ENCODE measurements at regions not wholly inside any gene's neighbourhood (a gene's known extent, or its start where the extent isn't known, plus 50 kb on each side); places are given as distances from the start of the nearest gene placed in this dataset.

DNA sequence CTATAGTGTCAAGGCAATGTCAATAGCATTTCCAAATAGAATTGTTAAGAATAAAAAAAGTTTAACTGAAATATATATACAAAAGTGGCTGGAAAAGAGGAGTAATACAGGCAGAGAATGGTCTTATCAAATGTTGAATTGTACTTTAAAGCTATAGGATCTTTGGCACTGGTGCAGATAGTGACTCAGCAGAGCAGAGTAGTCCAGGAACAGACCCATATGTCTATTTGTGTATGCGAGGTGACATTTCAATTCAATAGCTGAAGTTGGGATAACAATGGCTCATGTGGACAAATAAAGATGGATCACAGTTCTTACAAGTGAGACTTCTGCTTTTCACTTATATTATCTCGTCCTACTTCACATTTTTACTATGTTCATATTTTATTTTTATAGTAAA, 543.0 kb upstream of the B3GALT2 start:
- H3K9me3 Mint-ChIP-seq (ENCODE audit: unreplicated experiment) = no peaks in the 10 kb centered on the region
- no peaks in the 10 kb centered on the region for H3K4me1 Mint-ChIP-seq (ENCODE audit: low read depth, unreplicated experiment)
- no peak overlapping the region for H3K27ac Mint-ChIP-seq (ENCODE audit: unreplicated experiment)
- DNase-seq = no peak
- H3K4me3 Mint-ChIP-seq (ENCODE audit: unreplicated experiment) = no peak overlapping the region
- no peaks in the 10 kb centered on the region for H3K36me3 Mint-ChIP-seq (ENCODE audit: unreplicated experiment)
- H3K27me3 Mint-ChIP-seq (ENCODE audit: unreplicated experiment) = no peaks in the 10 kb centered on the region
- TF ChIP-seq, protein P1, sequence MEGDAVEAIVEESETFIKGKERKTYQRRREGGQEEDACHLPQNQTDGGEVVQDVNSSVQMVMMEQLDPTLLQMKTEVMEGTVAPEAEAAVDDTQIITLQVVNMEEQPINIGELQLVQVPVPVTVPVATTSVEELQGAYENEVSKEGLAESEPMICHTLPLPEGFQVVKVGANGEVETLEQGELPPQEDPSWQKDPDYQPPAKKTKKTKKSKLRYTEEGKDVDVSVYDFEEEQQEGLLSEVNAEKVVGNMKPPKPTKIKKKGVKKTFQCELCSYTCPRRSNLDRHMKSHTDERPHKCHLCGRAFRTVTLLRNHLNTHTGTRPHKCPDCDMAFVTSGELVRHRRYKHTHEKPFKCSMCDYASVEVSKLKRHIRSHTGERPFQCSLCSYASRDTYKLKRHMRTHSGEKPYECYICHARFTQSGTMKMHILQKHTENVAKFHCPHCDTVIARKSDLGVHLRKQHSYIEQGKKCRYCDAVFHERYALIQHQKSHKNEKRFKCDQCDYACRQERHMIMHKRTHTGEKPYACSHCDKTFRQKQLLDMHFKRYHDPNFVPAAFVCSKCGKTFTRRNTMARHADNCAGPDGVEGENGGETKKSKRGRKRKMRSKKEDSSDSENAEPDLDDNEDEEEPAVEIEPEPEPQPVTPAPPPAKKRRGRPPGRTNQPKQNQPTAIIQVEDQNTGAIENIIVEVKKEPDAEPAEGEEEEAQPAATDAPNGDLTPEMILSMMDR (IDR thresholded peaks at IDR 0.05; ENCODE audit: partially characterized antibody, unreplicated experiment) = no peak

DNA sequence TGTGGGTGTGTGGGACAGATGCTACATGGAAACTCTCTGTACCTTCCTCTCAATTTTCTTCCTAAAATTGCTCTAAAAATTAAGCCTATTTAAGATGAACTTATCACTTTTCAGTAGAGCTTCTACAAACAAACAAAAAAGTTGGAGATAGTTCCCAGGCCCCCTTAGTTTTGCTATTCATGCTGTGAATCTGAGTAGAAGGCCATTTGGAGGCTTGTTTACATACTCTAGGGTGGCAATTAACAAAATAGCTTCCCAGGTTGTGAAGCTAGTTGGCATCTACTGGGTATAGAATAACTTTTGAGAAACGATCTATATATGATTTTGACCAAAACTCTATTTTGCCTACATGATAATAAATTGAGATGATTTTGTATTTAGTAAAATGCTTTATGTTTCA, 541.4 kb upstream of the B3GALT2 start:
- Mint-ChIP-seq H3K27me3 (ENCODE audit: unreplicated experiment) (no peaks in the 10 kb centered on the region), H3K4me1 (ENCODE audit: low read depth, unreplicated experiment) (no peaks in the 10 kb centered on the region), H3K36me3 (ENCODE audit: unreplicated experiment) (no peaks in the 10 kb centered on the region), H3K4me3 (ENCODE audit: unreplicated experiment) (no peak overlapping the region), H3K27ac (ENCODE audit: unreplicated experiment) (no peak overlapping the region), H3K9me3 (ENCODE audit: unreplicated experiment) (peaks cover 1% of the 10 kb centered on the region)
- TF ChIP-seq, protein P1 (IDR thresholded peaks at IDR 0.05; ENCODE audit: partially characterized antibody, unreplicated experiment) = no peak
- no peak for DNase-seq

DNA sequence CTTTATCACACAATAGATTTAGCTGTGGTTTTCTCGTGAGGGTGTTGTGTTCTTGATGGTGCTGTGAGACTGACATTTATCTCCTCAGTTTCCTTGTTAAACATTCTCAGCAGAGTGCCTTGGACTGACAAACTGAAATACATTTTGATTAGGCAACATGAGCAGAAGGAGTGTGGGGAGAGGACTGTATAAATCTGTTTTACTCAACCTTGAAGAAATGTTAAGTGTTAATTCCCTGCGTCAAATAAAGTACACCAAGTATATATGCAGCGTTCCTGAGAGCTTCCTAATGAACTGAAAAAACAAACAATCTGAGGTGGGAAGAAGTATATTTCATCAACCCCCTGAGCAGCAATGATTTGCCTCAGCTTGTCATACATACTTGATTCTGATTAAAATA, 540.3 kb upstream of the B3GALT2 start:
- Mint-ChIP-seq H3K4me3 (ENCODE audit: unreplicated experiment) (no peak overlapping the region), H3K4me1 (ENCODE audit: low read depth, unreplicated experiment) (no peaks in the 10 kb centered on the region), H3K27me3 (ENCODE audit: unreplicated experiment) (no peaks in the 10 kb centered on the region), H3K9me3 (ENCODE audit: unreplicated experiment) (peaks cover 1% of the 10 kb centered on the region), H3K27ac (ENCODE audit: unreplicated experiment) (no peak overlapping the region), H3K36me3 (ENCODE audit: unreplicated experiment) (no peaks in the 10 kb centered on the region)
- TF ChIP-seq, protein P1 (IDR thresholded peaks at IDR 0.05; ENCODE audit: partially characterized antibody, unreplicated experiment) = no peak
- DNase-seq = no peak

DNA sequence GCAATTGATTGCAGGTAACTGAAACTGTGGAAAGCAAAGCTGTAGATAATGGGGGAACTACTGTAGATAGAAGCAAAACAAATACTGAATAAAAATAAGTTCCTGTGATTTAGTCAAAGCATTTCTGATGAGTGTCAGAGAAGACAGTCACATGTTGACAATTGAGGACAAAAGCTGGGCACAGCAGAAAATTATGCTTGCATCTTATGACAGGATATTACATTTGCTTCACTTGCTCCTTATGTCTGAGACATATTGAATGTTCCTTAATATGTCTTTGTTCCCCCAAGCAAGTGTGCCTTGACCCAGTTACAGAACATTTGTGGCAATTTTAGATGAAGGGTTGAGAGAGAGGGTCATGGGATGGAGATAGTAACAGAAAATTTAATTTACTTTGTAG, 526.0 kb upstream of the B3GALT2 start:
- Mint-ChIP-seq H3K4me3 (ENCODE audit: unreplicated experiment) (no peak overlapping the region), H3K9me3 (ENCODE audit: unreplicated experiment) (peaks cover 2% of the 10 kb centered on the region), H3K27ac (ENCODE audit: unreplicated experiment) (no peak overlapping the region), H3K4me1 (ENCODE audit: low read depth, unreplicated experiment) (no peaks in the 10 kb centered on the region), H3K27me3 (ENCODE audit: unreplicated experiment) (no peaks in the 10 kb centered on the region), H3K36me3 (ENCODE audit: unreplicated experiment) (no peaks in the 10 kb centered on the region)
- no peak for DNase-seq
- TF ChIP-seq, protein P1 (IDR thresholded peaks at IDR 0.05; ENCODE audit: partially characterized antibody, unreplicated experiment) = no peak

DNA sequence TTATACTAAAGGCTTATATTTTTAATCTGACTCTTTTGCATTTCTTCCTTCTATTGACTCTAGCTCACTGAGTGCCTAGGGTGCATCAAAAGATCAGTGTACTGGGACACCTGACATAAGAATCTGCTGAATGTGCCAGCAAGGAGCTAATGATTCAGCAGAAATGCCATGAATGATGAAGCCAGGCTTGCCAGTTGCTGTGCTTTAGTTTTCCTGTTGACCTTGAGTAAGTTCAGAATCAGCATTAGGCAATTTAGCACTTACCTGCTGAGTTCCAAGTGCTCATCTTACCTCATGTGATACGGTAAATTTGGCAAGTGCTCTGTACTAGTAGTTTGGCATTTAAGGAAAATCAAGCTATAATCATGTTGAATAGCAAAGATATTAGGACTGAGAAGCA, 523.2 kb upstream of the B3GALT2 start:
- Mint-ChIP-seq H3K36me3 (ENCODE audit: unreplicated experiment) (no peaks in the 10 kb centered on the region), H3K27me3 (ENCODE audit: unreplicated experiment) (no peaks in the 10 kb centered on the region)

More for the DNA sequence above, 523.2 kb upstream of the B3GALT2 start:
- no peak for DNase-seq
- H3K27ac Mint-ChIP-seq (ENCODE audit: unreplicated experiment) = no peak overlapping the region
- H3K4me1 Mint-ChIP-seq (ENCODE audit: low read depth, unreplicated experiment) = no peaks in the 10 kb centered on the region
- TF ChIP-seq, protein P1 (IDR thresholded peaks at IDR 0.05; ENCODE audit: partially characterized antibody, unreplicated experiment) = no peak
- H3K9me3 Mint-ChIP-seq (ENCODE audit: unreplicated experiment) = no peaks in the 10 kb centered on the region
- H3K4me3 Mint-ChIP-seq (ENCODE audit: unreplicated experiment) = no peak overlapping the region
